A673 (cell line): ENCODE measurements at regions not wholly inside any gene's neighbourhood (a gene's known extent, or its start where the extent isn't known, plus 50 kb on each side); places are given as distances from the start of the nearest gene placed in this dataset.

ENCODE experiments used
- BruUV-seq: library from RNA; stranded (reverse); fragments of 400-500 nt; replicated peaks from 2 replicates; lab custom pipeline; 2021; lab: Mats Ljungman, UMichigan
- CTCF ChIA-PET: fragments of 300-600 bp; sonication (Branson Sonifier 250); formaldehyde crosslinking; loops from one replicate; lab custom pipeline; 2022; ENCODE audit warnings: antibody characterized with exemption; lab: Charles Lee
- POLR2A ChIA-PET: fragments of 300-600 bp; sonication (Branson Sonifier 250); formaldehyde crosslinking; loops from one replicate; lab custom pipeline; 2022; ENCODE audit warnings: antibody characterized with exemption; ENCODE audit not compliant: low non-redundant PET; lab: Charles Lee
- DNase-seq: peaks from one replicate; pipeline ENCODE4 v3.0.0-alpha.2; 2015; ENCODE audit warnings: low spot score
- H3K27ac ChIP-seq: fragments of 200-600 bp; sonication (generic); 2 replicates; pipeline ENCODE4 v1.5.1; 2016; ENCODE audit warnings: mixed run types, low read depth, mild to moderate bottlenecking, mixed read lengths, antibody characterized with exemption, low read length; ENCODE audit not compliant: poor library complexity, severe bottlenecking
- H3K27me3 ChIP-seq: fragments of 200-600 bp; sonication (generic); replicated peaks from 2 replicates; pipeline ENCODE4 v1.6.1; 2017; ENCODE audit warnings: mixed run types, low read depth, mild to moderate bottlenecking, mixed read lengths, antibody characterized with exemption, low read length; ENCODE audit not compliant: insufficient read depth, poor library complexity
- H3K36me3 ChIP-seq: fragments of 200-600 bp; sonication (generic); 2 replicates; pipeline ENCODE4 v1.6.1; 2016; ENCODE audit warnings: mixed run types, mild to moderate bottlenecking, mixed read lengths, antibody characterized with exemption, low read length; ENCODE audit not compliant: insufficient read depth, poor library complexity, severe bottlenecking
- H3K4me1 ChIP-seq: fragments of 200-600 bp; sonication (generic); 2 replicates; pipeline ENCODE4 v1.6.1; 2017; ENCODE audit warnings: mixed run types, mild to moderate bottlenecking, mixed read lengths, antibody characterized with exemption, low read length; ENCODE audit not compliant: insufficient read depth, poor library complexity, severe bottlenecking
- H3K4me3 ChIP-seq: fragments of 200-600 bp; sonication (generic); 2 replicates; pipeline ENCODE4 v1.5.1; 2016; ENCODE audit warnings: low read depth, mixed run types, mild to moderate bottlenecking, mixed read lengths, low read length; ENCODE audit not compliant: poor library complexity, severe bottlenecking
- H3K9me3 ChIP-seq: fragments of 200-600 bp; sonication (generic); 2 replicates; pipeline ENCODE4 v1.6.1; 2016; ENCODE audit warnings: mixed run types, low read depth, mild to moderate bottlenecking, mixed read lengths, antibody characterized with exemption, low read length; ENCODE audit not compliant: poor library complexity, severe bottlenecking
- EZH2 ChIP-seq: fragments of 200-600 bp; sonication (generic); IDR thresholded peaks from 2 replicates; pipeline ENCODE4 v1.6.1; 2017; ENCODE audit warnings: borderline replicate concordance, low read depth, mild to moderate bottlenecking, mixed read lengths, antibody characterized with exemption, low read length; ENCODE audit not compliant: poor library complexity, severe bottlenecking
- intact Hi-C: fragments of 100-400 bp; cut with micrococcal nuclease; formaldehyde crosslinking; loops from one replicate; pipeline ENCODE4 v1.10.0; 2022; ENCODE audit not compliant: unreplicated experiment
- TF ChIP-seq, protein P1 (sequence below): fragments of 300-800, 200-600 bp; sonication (generic); conservative IDR thresholded peaks from 2 replicates; pipeline ENCODE4 v1.5.1; 2017; ENCODE audit warnings: low read depth, mild to moderate bottlenecking, antibody characterized with exemption, low read length, moderate library complexity, mixed read lengths

GRCh38 chr2:221258464-221258863, 313.6 kb downstream of the EPHA4 start:
- peaks cover 5% of the 10 kb centered on the region for H3K9me3 ChIP-seq
- ChIA-PET POLR2A (no interaction called here), CTCF (no interaction called here)
- no peak overlapping the region for H3K4me3 ChIP-seq
- TF ChIP-seq, protein P1, sequence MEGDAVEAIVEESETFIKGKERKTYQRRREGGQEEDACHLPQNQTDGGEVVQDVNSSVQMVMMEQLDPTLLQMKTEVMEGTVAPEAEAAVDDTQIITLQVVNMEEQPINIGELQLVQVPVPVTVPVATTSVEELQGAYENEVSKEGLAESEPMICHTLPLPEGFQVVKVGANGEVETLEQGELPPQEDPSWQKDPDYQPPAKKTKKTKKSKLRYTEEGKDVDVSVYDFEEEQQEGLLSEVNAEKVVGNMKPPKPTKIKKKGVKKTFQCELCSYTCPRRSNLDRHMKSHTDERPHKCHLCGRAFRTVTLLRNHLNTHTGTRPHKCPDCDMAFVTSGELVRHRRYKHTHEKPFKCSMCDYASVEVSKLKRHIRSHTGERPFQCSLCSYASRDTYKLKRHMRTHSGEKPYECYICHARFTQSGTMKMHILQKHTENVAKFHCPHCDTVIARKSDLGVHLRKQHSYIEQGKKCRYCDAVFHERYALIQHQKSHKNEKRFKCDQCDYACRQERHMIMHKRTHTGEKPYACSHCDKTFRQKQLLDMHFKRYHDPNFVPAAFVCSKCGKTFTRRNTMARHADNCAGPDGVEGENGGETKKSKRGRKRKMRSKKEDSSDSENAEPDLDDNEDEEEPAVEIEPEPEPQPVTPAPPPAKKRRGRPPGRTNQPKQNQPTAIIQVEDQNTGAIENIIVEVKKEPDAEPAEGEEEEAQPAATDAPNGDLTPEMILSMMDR, result no peak
- TF ChIP-seq EZH2, result no peak
- DNase-seq, result no peak
- no peaks in the 10 kb centered on the region for H3K27me3 ChIP-seq
- intact Hi-C loops, result no loop called here
- no peaks in the 10 kb centered on the region for H3K36me3 ChIP-seq
- no peaks in the 10 kb centered on the region for H3K4me1 ChIP-seq
- no peak overlapping the region for H3K27ac ChIP-seq
- no TSS peak for BruUV-seq

- no peaks in the 10 kb centered on the region for H3K36me3 ChIP-seq
- ChIA-PET CTCF (no interaction called here), POLR2A (no interaction called here)
- peaks cover 3% of the 10 kb centered on the region for H3K4me1 ChIP-seq
- H3K27ac ChIP-seq, result no peak overlapping the region
- intact Hi-C loops, result no loop called here
- DNase-seq, result no peak
- H3K4me3 ChIP-seq, result no peak overlapping the region
- BruUV-seq, result no TSS peak
- no peaks in the 10 kb centered on the region for H3K27me3 ChIP-seq
- TF ChIP-seq EZH2, result no peak
- TF ChIP-seq, protein P1, result no peak
- H3K9me3 ChIP-seq, result no peaks in the 10 kb centered on the region
These were observed 309.5 kb downstream of the EPHA4 start for GRCh38 chr2:221262651-221263050.

DNA sequence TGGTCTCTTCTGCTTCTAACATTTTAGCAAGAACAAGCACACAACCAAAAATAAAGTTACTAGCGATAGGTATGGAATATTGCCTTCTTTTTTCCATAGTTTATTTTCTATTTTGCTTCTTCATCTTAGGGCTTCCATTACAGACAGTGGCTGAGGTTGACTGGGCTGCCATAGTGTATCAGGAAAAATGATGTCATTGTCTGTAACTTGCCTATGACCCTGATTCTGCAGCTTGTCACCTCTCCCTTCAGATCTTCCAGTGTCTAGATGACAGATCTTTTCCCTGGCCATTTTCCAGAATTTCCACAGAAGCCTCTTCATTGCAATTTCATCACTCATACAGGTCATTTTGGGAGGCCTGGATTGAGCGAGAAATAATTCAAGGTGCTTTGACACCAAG, 308.5 kb downstream of the EPHA4 start:
- H3K9me3 ChIP-seq, result no peaks in the 10 kb centered on the region
- no peak for TF ChIP-seq EZH2
- TF ChIP-seq, protein P1, result no peak
- no peak overlapping the region for H3K4me3 ChIP-seq
- H3K4me1 ChIP-seq, result peaks cover 12% of the 10 kb centered on the region
- intact Hi-C loops, result no loop called here
- no TSS peak for BruUV-seq
- no peaks in the 10 kb centered on the region for H3K27me3 ChIP-seq
- H3K27ac ChIP-seq, result no peak overlapping the region
- DNase-seq, result no peak
- CTCF ChIA-PET, result no interaction called here
- no peaks in the 10 kb centered on the region for H3K36me3 ChIP-seq
- POLR2A ChIA-PET, result no interaction called here
